ENCODE measurements at regions not wholly inside any gene's neighbourhood (a gene's known extent, or its start where the extent isn't known, plus 50 kb on each side); places are given as distances from the start of the nearest gene placed in this dataset.

- Histone ChIP-seq H3K9me3 (ENCODE audit: insufficient read depth, low read depth, low read length) (no peaks in the 10 kb centered on the region), H4K8ac (ENCODE audit: low read depth, low read length) (no peak overlapping the region), H3K4me3 (ENCODE audit: low read depth, low read length) (no peak overlapping the region), H2BK12ac (ENCODE audit: low read length) (peak overlapping the region; percentile 2), H3K27ac (ENCODE audit: low read depth, low read length) (no peak overlapping the region), H3K27me3 (ENCODE audit: insufficient read depth, low read length) (no peaks in the 10 kb centered on the region), H3K9ac (ENCODE audit: low read length) (no peak overlapping the region), H3K14ac (ENCODE audit: low read length) (no peak overlapping the region), H3K4me1 (ENCODE audit: control insufficient read depth in 1 of 2, insufficient read depth in 2 of 2, low read length in 2 of 2) (peaks cover 13 to 22% of the 10 kb centered on the region in 2 experiments), H3K23ac (ENCODE audit: low read length) (no peak overlapping the region), H2AK5ac (ENCODE audit: low read length) (no peak overlapping the region), H3K18ac (ENCODE audit: low read length) (peak overlapping the region; percentile 1), H2BK120ac (ENCODE audit: insufficient read depth, low read length, poor library complexity) (peak overlapping the region; percentile 7), H3K4ac (ENCODE audit: low read depth, low read length) (peak overlapping the region; percentile 6), H3K79me1 (ENCODE audit: low read length) (peaks cover 16% of the 10 kb centered on the region), H2BK5ac (ENCODE audit: low read depth, low read length, poor library complexity) (no peak overlapping the region), H4K12ac (ENCODE audit: low read depth, low read length) (no peak overlapping the region), H4K91ac (ENCODE audit: low read depth, low read length) (peak overlapping the region; percentile 13), H2AFZ (ENCODE audit: insufficient read depth, low read length, poor library complexity) (no peak overlapping the region), H3K4me2 (ENCODE audit: low read length) (no peak overlapping the region), H3K36me3 (ENCODE audit: control insufficient read depth in 1 of 2, insufficient read depth in 2 of 2, low read length in 2 of 2) (no peaks in the 10 kb centered on the region), H3K79me2 (ENCODE audit: control insufficient read depth, insufficient read depth, low read length, poor library complexity) (peaks cover 8% of the 10 kb centered on the region)
- no CpG with 5 or more reads among the region's 4 CpGs for WGBS (ENCODE audit: extremely low coverage, insufficient coverage, insufficient read length)
- DNase-seq, result no peak
Measured at GRCh38 chr6:138559143-138559542, 59.8 kb upstream of the NHSL1 start.

GRCh38 chr6:138560130-138560860 is 61.0 kb upstream of the NHSL1 start:
- peak overlapping the region; percentile 98 for H2BK12ac ChIP-seq (ENCODE audit: low read length)
- H3K4me1 ChIP-seq (ENCODE audit: control insufficient read depth in 1 of 2, insufficient read depth in 2 of 2, low read length in 2 of 2), result peaks cover 16 to 22% of the 10 kb centered on the region in 2 experiments
- peak; percentile 10 to 72 for DNase-seq
- H3K27ac ChIP-seq (ENCODE audit: low read depth, low read length), result peak overlapping the region; percentile 94
- peak overlapping the region; percentile 52 for H2BK120ac ChIP-seq (ENCODE audit: insufficient read depth, low read length, poor library complexity)
- H3K4me3 ChIP-seq (ENCODE audit: low read depth, low read length), result no peak overlapping the region
- peak overlapping the region; percentile 70 for H2BK5ac ChIP-seq (ENCODE audit: low read depth, low read length, poor library complexity)
- peaks cover 8% of the 10 kb centered on the region for H3K79me2 ChIP-seq (ENCODE audit: control insufficient read depth, insufficient read depth, low read length, poor library complexity)
- no peaks in the 10 kb centered on the region for H3K27me3 ChIP-seq (ENCODE audit: insufficient read depth, low read length)
- peak overlapping the region; percentile 94 for H4K91ac ChIP-seq (ENCODE audit: low read depth, low read length)
- no peak overlapping the region for H3K23ac ChIP-seq (ENCODE audit: low read length)
- peak overlapping the region; percentile 69 for H3K18ac ChIP-seq (ENCODE audit: low read length)
- H2AK5ac ChIP-seq (ENCODE audit: low read length), result peak overlapping the region; percentile 71
- H3K79me1 ChIP-seq (ENCODE audit: low read length), result peaks cover 17% of the 10 kb centered on the region
- H4K12ac ChIP-seq (ENCODE audit: low read depth, low read length), result no peak overlapping the region
- H3K14ac ChIP-seq (ENCODE audit: low read length), result peak overlapping the region; percentile 20
- peak overlapping the region; percentile 4 for H3K4me2 ChIP-seq (ENCODE audit: low read length)
- no peak overlapping the region for H2AFZ ChIP-seq (ENCODE audit: insufficient read depth, low read length, poor library complexity)
- WGBS (ENCODE audit: extremely low coverage, insufficient coverage, insufficient read length), result no CpG with 5 or more reads among the region's 10 CpGs
- no peak overlapping the region for H4K8ac ChIP-seq (ENCODE audit: low read depth, low read length)
- H3K4ac ChIP-seq (ENCODE audit: low read depth, low read length), result peak overlapping the region; percentile 49
- no peaks in the 10 kb centered on the region for H3K36me3 ChIP-seq (ENCODE audit: control insufficient read depth in 1 of 2, insufficient read depth in 2 of 2, low read length in 2 of 2)
- H3K9ac ChIP-seq (ENCODE audit: low read length), result no peak overlapping the region
- no peaks in the 10 kb centered on the region for H3K9me3 ChIP-seq (ENCODE audit: insufficient read depth, low read depth, low read length)

GRCh38 chr6:138562691-138563090 is 63.4 kb upstream of the NHSL1 start:
- Histone ChIP-seq H2AFZ (ENCODE audit: insufficient read depth, low read length, poor library complexity) (no peak overlapping the region), H3K18ac (ENCODE audit: low read length) (no peak overlapping the region), H3K79me1 (ENCODE audit: low read length) (peaks cover 13% of the 10 kb centered on the region), H3K9me3 (ENCODE audit: insufficient read depth, low read depth, low read length) (no peaks in the 10 kb centered on the region), H3K36me3 (ENCODE audit: control insufficient read depth in 1 of 2, insufficient read depth in 2 of 2, low read length in 2 of 2) (no peaks in the 10 kb centered on the region), H4K8ac (ENCODE audit: low read depth, low read length) (no peak overlapping the region), H3K14ac (ENCODE audit: low read length) (no peak overlapping the region), H3K4ac (ENCODE audit: low read depth, low read length) (peak overlapping the region; percentile 64), H4K91ac (ENCODE audit: low read depth, low read length) (peak overlapping the region; percentile 19), H3K23ac (ENCODE audit: low read length) (no peak overlapping the region), H2BK12ac (ENCODE audit: low read length) (peak overlapping the region; percentile 79), H2AK5ac (ENCODE audit: low read length) (no peak overlapping the region), H3K9ac (ENCODE audit: low read length) (no peak overlapping the region), H3K4me2 (ENCODE audit: low read length) (no peak overlapping the region), H3K4me3 (ENCODE audit: low read depth, low read length) (no peak overlapping the region), H2BK5ac (ENCODE audit: low read depth, low read length, poor library complexity) (no peak overlapping the region), H3K4me1 (ENCODE audit: control insufficient read depth in 1 of 2, insufficient read depth in 2 of 2, low read length in 2 of 2) (peaks cover 16 to 22% of the 10 kb centered on the region in 2 experiments), H3K27ac (ENCODE audit: low read depth, low read length) (no peak overlapping the region), H3K27me3 (ENCODE audit: insufficient read depth, low read length) (no peaks in the 10 kb centered on the region), H2BK120ac (ENCODE audit: insufficient read depth, low read length, poor library complexity) (no peak overlapping the region), H3K79me2 (ENCODE audit: control insufficient read depth, insufficient read depth, low read length, poor library complexity) (peaks cover 10% of the 10 kb centered on the region), H4K12ac (ENCODE audit: low read depth, low read length) (no peak overlapping the region)
- WGBS (ENCODE audit: extremely low coverage, insufficient coverage, insufficient read length), result no CpG with 5 or more reads among the region's 8 CpGs
- DNase-seq, result no peak

- Histone ChIP-seq H3K4me2 (ENCODE audit: low read length) (no peak overlapping the region), H4K8ac (ENCODE audit: low read depth, low read length) (no peak overlapping the region), H3K9ac (ENCODE audit: low read length) (no peak overlapping the region), H3K36me3 (ENCODE audit: control insufficient read depth in 1 of 2, insufficient read depth in 2 of 2, low read length in 2 of 2) (no peaks in the 10 kb centered on the region), H2AFZ (ENCODE audit: insufficient read depth, low read length, poor library complexity) (no peak overlapping the region), H3K18ac (ENCODE audit: low read length) (no peak overlapping the region), H3K79me2 (ENCODE audit: control insufficient read depth, insufficient read depth, low read length, poor library complexity) (peaks cover 10% of the 10 kb centered on the region), H4K91ac (ENCODE audit: low read depth, low read length) (no peak overlapping the region), H2BK12ac (ENCODE audit: low read length) (no peak overlapping the region), H2BK5ac (ENCODE audit: low read depth, low read length, poor library complexity) (no peak overlapping the region), H2BK120ac (ENCODE audit: insufficient read depth, low read length, poor library complexity) (no peak overlapping the region), H2AK5ac (ENCODE audit: low read length) (no peak overlapping the region), H3K9me3 (ENCODE audit: insufficient read depth, low read depth, low read length) (no peaks in the 10 kb centered on the region), H4K12ac (ENCODE audit: low read depth, low read length) (no peak overlapping the region), H3K4me1 (ENCODE audit: control insufficient read depth in 1 of 2, insufficient read depth in 2 of 2, low read length in 2 of 2) (peaks cover 16 to 22% of the 10 kb centered on the region in 2 experiments), H3K27me3 (ENCODE audit: insufficient read depth, low read length) (no peaks in the 10 kb centered on the region), H3K14ac (ENCODE audit: low read length) (no peak overlapping the region), H3K4me3 (ENCODE audit: low read depth, low read length) (no peak overlapping the region), H3K79me1 (ENCODE audit: low read length) (peaks cover 13% of the 10 kb centered on the region), H3K4ac (ENCODE audit: low read depth, low read length) (no peak overlapping the region), H3K23ac (ENCODE audit: low read length) (no peak overlapping the region), H3K27ac (ENCODE audit: low read depth, low read length) (no peak overlapping the region)
- no peak for DNase-seq
- WGBS (ENCODE audit: extremely low coverage, insufficient coverage, insufficient read length), result no CpG with 5 or more reads among the region's 6 CpGs
Measured at GRCh38 chr6:138563231-138563630, 63.9 kb upstream of the NHSL1 start.
